ENCODE measurements at regions not wholly inside any gene's neighbourhood (a gene's known extent, or its start where the extent isn't known, plus 50 kb on each side); places are given as distances from the start of the nearest gene placed in this dataset.

DNA sequence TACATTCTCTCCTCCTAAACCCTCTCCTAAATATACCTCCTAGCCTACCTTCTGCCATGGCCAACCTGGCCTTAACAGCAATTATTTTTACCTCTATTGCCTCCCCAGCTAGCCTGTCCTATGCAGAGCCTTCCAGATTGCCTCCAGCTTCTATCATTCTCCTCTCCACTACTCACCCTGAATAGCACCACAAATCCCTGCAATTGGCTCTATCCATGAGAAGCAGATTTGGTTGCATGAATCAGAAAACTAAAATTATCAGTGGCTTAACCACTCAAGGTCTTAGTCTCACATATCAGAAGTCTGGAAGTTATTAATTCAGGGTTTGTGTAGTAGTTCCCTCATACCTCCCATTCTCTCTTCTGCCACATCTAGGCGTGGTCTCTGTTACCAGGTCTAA, 120.3 kb upstream of the CACUL1 start:
- no peak for TF ChIP-seq POU2F2 (IDR thresholded peaks at IDR 0.05; ENCODE audit: low read depth, low read length)
- TF ChIP-seq SPI1 (IDR thresholded peaks at IDR 0.05; ENCODE audit: low read depth, low read length) = no peak
- no peak for TF ChIP-seq POLR2A (IDR thresholded peaks at IDR 0.05; ENCODE audit: low read depth, low read length)
- no peak for TF ChIP-seq POLR2AphosphoS5 (IDR thresholded peaks at IDR 0.05; ENCODE audit: low read depth, low read length)
- TF ChIP-seq TAF1 (IDR thresholded peaks at IDR 0.05; ENCODE audit: low read depth, low read length) = no peak
